Ishikawa (cell line): ENCODE measurements at regions not wholly inside any gene's neighbourhood (a gene's known extent, or its start where the extent isn't known, plus 50 kb on each side); places are given as distances from the start of the nearest gene placed in this dataset.

Experiments used
- CEBPB ChIP-seq: IDR thresholded peaks from 2 replicates; pipeline ENCODE4 v1.6.1; 2012
- CREB1 ChIP-seq: IDR thresholded peaks from 2 replicates; pipeline ENCODE4 v1.6.1; 2012; ENCODE audit warnings: low read depth
- EGR1 ChIP-seq: IDR thresholded peaks from 2 replicates; pipeline ENCODE4 v1.6.1; 2012
- EP300 ChIP-seq: IDR thresholded peaks from 2 replicates; pipeline ENCODE4 v1.6.1; 2012; ENCODE audit warnings: borderline replicate concordance
- FOXM1 ChIP-seq: IDR thresholded peaks from 2 replicates; pipeline ENCODE4 v1.6.1; 2012; ENCODE audit warnings: low read depth, borderline replicate concordance
- MAX ChIP-seq: IDR thresholded peaks from 2 replicates; pipeline ENCODE4 v1.6.1; 2012
- NFIC ChIP-seq: IDR thresholded peaks from 2 replicates; pipeline ENCODE4 v1.6.1; 2012
- RAD21 ChIP-seq: IDR thresholded peaks from 2 replicates; pipeline ENCODE4 v1.6.1; 2012; ENCODE audit warnings: low read depth
- REST ChIP-seq: IDR thresholded peaks from 2 replicates; pipeline ENCODE4 v1.6.1; 2012; ENCODE audit warnings: low read depth, mild to moderate bottlenecking
- TAF1 ChIP-seq: IDR thresholded peaks from 2 replicates; pipeline ENCODE4 v1.6.1; 2012; ENCODE audit warnings: low read depth, mild to moderate bottlenecking
- TCF12 ChIP-seq: IDR thresholded peaks from 2 replicates; pipeline ENCODE4 v1.6.1; 2012; ENCODE audit warnings: low read depth
- TEAD4 ChIP-seq: IDR thresholded peaks from 2 replicates; pipeline ENCODE4 v1.6.1; 2012
- USF1 ChIP-seq: IDR thresholded peaks from 2 replicates; pipeline ENCODE4 v1.6.1; 2012
- YY1 ChIP-seq: IDR thresholded peaks from 2 replicates; pipeline ENCODE4 v1.6.1; 2012; ENCODE audit warnings: low read depth
- ZBTB7A ChIP-seq: IDR thresholded peaks from 2 replicates; pipeline ENCODE4 v1.6.1; 2012; ENCODE audit warnings: low read depth

- TF ChIP-seq YY1 (no peak), TEAD4 (no peak), REST (no peak), NFIC (no peak), USF1 (no peak), TCF12 (no peak), TAF1 (no peak), MAX (no peak), FOXM1 (no peak), CREB1 (no peak), RAD21 (no peak), EP300 (no peak), EGR1 (no peak), CEBPB (no peak)
Observed at GRCh38 chr13:107643615-107644014, 571.7 kb downstream of the LIG4 start.

GRCh38 chr13:107642831-107643230, 572.5 kb downstream of the LIG4 start:
- no peak for TF ChIP-seq USF1
- TF ChIP-seq EGR1: no peak
- TF ChIP-seq FOXM1: no peak
- TF ChIP-seq TAF1: no peak
- TF ChIP-seq ZBTB7A: no peak
- TF ChIP-seq REST: no peak
- no peak for TF ChIP-seq YY1
- TF ChIP-seq CEBPB: no peak
- TF ChIP-seq TEAD4: no peak
- no peak for TF ChIP-seq MAX
- no peak for TF ChIP-seq NFIC
- TF ChIP-seq TCF12: no peak
- no peak for TF ChIP-seq CREB1
- no peak for TF ChIP-seq RAD21

- TF ChIP-seq ZBTB7A: no peak
- TF ChIP-seq FOXM1: no peak
Observed at GRCh38 chr13:107641574-107641973, 573.8 kb downstream of the LIG4 start.

GRCh38 chr13:107625648-107626047, 589.7 kb downstream of the LIG4 start:
- TF ChIP-seq CREB1 (no peak), NFIC (no peak), FOXM1 (no peak), TEAD4 (no peak), TAF1 (no peak)

- TF ChIP-seq TCF12 (no peak), USF1 (no peak), NFIC (no peak), REST (no peak), RAD21 (no peak), EGR1 (no peak), CEBPB (no peak), TEAD4 (no peak), EP300 (no peak)
Observed at GRCh38 chr13:107617527-107617926, 597.8 kb downstream of the LIG4 start.
